Astrocyte of the cerebellum (primary cell): ENCODE measurements at regions not wholly inside any gene's neighbourhood (a gene's known extent, or its start where the extent isn't known, plus 50 kb on each side); places are given as distances from the start of the nearest gene placed in this dataset.
"Not testable (repeated sequence)": the region's sequence is repeated elsewhere in the genome, so short reads cannot be mapped to it uniquely, and the experiment has no call there.

ENCODE experiments used
- DNase-seq: peaks from one replicate; pipeline ENCODE4 v3.0.0-alpha.2; 2011; ENCODE audit warnings: low read depth
- H3K4me3 ChIP-seq: 2 replicates; pipeline ENCODE4 v1.5.1; 2011; ENCODE audit warnings: mild to moderate bottlenecking, low read depth, low read length, moderate library complexity
- CTCF ChIP-seq: IDR thresholded peaks from 2 replicates; pipeline ENCODE4 v1.5.1; 2012; ENCODE audit warnings: low read length, low read depth, moderate library complexity, mild to moderate bottlenecking; ENCODE audit errors: missing control alignments
- in situ Hi-C: cut with HindIII; loops from 2 replicates; pipeline ENCODE4 v1.10.0; 2017; ENCODE audit warnings: low sequenced_read_pairs

GRCh38 chr2:82055846-82056245 lies 1751.3 kb upstream of the LRRTM1 start:
- no peak for TF ChIP-seq CTCF
- DNase-seq, result no peak
- in situ Hi-C loops, result no loop called here
- no peak overlapping the region for H3K4me3 ChIP-seq

GRCh38 chr2:82043867-82044266 lies 1739.3 kb upstream of the LRRTM1 start:
- in situ Hi-C loops, result no loop called here
- H3K4me3 ChIP-seq, result no peak overlapping the region
- no peak for DNase-seq
- TF ChIP-seq CTCF, result no peak

- no peak for TF ChIP-seq CTCF
These were observed 1723.5 kb upstream of the LRRTM1 start for GRCh38 chr2:82027921-82028615.

GRCh38 chr2:82023710-82024109 lies 1719.2 kb upstream of the LRRTM1 start:
- no peak for DNase-seq
- no peak overlapping the region for H3K4me3 ChIP-seq
- in situ Hi-C loops, result no loop called here
- no peak for TF ChIP-seq CTCF

More at GRCh38 chr2:82027921-82028615, 1723.5 kb upstream of the LRRTM1 start:
- H3K4me3 ChIP-seq, result no peak overlapping the region
- no peak for DNase-seq
- in situ Hi-C loops, result no loop called here

DNA sequence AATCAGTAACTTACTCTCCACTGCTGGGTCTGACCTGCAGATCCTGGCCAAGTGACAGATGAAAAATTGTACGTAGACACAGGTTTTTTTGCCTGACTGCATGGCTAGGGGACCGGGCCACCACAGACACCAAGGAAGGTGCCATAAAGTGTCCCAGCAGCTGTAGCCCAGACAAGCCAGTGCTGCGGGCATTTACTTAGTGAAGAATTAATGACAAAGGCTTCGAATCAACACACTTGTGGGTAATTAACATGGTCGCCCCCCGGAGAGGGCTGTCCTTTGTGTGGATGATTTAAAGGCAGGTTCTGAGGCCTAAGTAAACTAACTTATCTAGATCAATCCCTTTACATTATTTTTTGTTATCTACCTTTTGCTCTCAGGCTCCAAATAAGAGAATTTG lies 1709.1 kb upstream of the LRRTM1 start:
- H3K4me3 ChIP-seq, result no peak overlapping the region
- no peak for DNase-seq
- no peak for TF ChIP-seq CTCF
- in situ Hi-C loops, result no loop called here

DNA sequence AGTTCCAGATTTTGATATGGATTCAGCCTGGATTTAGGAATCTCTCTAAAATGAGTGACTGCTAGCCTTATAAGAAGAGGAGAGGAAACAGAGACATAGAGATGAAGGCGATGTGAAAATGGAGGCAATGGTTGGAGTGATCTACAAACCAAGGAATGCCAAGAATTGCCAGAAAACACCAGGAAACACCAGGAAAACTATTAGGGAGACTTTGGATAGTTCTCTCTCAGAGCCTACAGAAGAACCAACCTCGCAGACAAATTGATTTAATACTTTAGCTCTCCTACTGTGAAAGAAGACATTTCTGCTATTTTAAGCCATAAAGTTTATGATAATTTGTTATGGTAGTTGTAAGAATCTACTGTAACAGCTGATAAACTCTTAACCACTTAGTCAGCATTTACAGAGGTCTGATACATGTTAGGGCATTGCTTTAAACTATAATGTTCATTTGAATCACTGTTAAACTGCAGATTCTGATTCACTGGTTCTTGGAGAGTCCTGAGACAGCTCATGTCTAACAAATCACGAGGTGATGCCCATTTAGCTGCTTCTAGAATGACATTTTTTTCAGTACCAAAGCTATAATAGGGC lies 1702.6 kb upstream of the LRRTM1 start:
- in situ Hi-C loops, result no loop called here
- no peak for DNase-seq
- TF ChIP-seq CTCF, result no peak
- no peak overlapping the region for H3K4me3 ChIP-seq

DNA sequence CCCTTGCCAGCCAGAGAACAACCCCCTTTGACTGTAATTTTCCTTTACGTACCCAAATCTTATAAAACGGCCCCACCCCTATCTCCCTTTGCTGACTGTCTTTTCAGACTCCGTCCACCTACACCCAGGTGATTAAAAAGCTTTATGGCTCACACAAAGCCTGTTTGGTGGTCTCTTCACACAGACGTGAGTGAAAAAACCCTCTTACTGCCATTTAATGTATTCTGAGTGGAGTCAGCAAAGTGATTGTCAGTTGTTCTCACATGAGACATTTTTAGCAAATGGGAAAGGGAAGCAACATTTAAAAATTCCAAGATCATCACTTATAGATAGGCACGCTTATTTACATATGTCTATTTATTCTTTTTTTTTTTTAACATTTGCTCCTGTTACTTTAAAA lies 1701.3 kb upstream of the LRRTM1 start:
- H3K4me3 ChIP-seq, in situ Hi-C loops, DNase-seq: not testable (repeated sequence)
